Thyroid gland (tissue), 4 donors: ENCODE measurements at regions not wholly inside any gene's neighbourhood (a gene's known extent, or its start where the extent isn't known, plus 50 kb on each side); places are given as distances from the start of the nearest gene placed in this dataset.

Experiments used
- DNase-seq, 2 donors: peaks; one replicate each; pipeline ENCODE4 v3.0.0-alpha.2; 2019
- H3K27ac ChIP-seq, 3 donors: fragments of 200-600 bp; sonication (generic); 1 replicate in 2 of 3; 2 replicates in 1 of 3; pipeline ENCODE4 v1.5.1; 2016 to 2019; ENCODE audit warnings: mild to moderate bottlenecking in 1 of 3, moderate library complexity in 1 of 3
- H3K27me3 ChIP-seq: fragments of 200-600 bp; sonication (generic); one replicate; pipeline ENCODE4 v1.5.1; 2019
- H3K36me3 ChIP-seq, 2 donors: fragments of 200-600 bp; sonication (generic); one replicate each; pipeline ENCODE4 v1.5.1; 2016 to 2019
- H3K4me1 ChIP-seq, 2 donors: fragments of 200-600 bp; sonication (generic); one replicate each; pipeline ENCODE4 v1.5.1; 2017 to 2019
- H3K4me3 ChIP-seq, 3 donors: fragments of 200-600 bp; sonication (generic); replicated peaks in 1 of 3; 1 replicate in 2 of 3; 2 replicates in 1 of 3; pipeline ENCODE4 v1.5.1; 2016; ENCODE audit warnings: mild to moderate bottlenecking in 1 of 3
- H3K9me3 ChIP-seq: fragments of 200-600 bp; sonication (generic); one replicate; pipeline ENCODE4 v1.5.1; 2017
- POLR2A ChIP-seq, 2 donors: fragments of 450-650 bp; IDR thresholded peaks; one replicate each; pipeline ENCODE4 v1.6.1; 2017; ENCODE audit warnings: antibody characterized with exemption in 2 of 2, mild to moderate bottlenecking in 2 of 2, moderate library complexity in 1 of 2
- WGBS, 2 donors: methylation state at CpG; one replicate each; pipeline ENCODE4 v1.1.5; 2017; 5-methylcytosine and 5-hydroxymethylcytosine counted together
- intact Hi-C: fragments of 100-400 bp; cut with DNase I; formaldehyde crosslinking; loops from one replicate; pipeline ENCODE4 v1.15.1; 2023
- TF ChIP-seq, protein P1 (sequence below), 6 experiments: fragments of 200-600 bp in 3 of 6; fragments of 450-650 bp in 3 of 6; sonication (generic) in 3 of 6; IDR thresholded peaks; one replicate each; pipeline ENCODE4 v1.5.1; 2016 to 2019; ENCODE audit warnings: antibody characterized with exemption in 6 of 6, mild to moderate bottlenecking in 2 of 6, inconsistent platforms in 1 of 6, moderate library complexity in 1 of 6

DNA sequence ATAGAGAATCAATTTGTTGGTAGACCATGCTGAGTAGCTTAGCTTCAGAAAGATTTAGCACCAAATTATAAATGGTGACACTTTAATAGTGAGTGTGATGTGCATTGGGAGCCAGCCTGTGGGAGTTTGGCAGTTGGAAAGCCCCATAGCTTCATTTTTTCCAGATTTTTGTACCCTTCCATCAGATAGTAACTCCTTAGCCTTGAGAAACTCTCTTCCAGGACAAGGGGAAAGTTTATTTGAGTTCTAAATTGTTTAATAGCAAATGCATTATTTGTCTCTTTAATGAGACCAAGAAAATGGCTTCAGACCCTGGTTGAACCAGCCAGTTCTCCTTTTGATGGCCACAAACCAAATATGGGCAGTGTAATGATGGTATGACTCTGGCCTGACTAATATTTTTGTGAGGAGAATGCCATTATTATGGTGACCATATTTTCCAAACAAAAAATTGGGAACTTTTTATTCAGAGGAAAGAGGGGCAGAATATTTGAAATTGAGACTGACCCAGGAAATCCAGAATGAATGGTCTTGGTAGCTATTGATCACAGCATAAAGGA lies 49.8 kb downstream of the PLCE1 start:
- Histone ChIP-seq H3K4me1 (no peaks in the 10 kb centered on the region), H3K4me3 (no peak overlapping the region), H3K27ac (no peak overlapping the region), H3K9me3 (no peaks in the 10 kb centered on the region), H3K36me3 (no peaks in the 10 kb centered on the region), H3K27me3 (no peaks in the 10 kb centered on the region)
- intact Hi-C loops: no loop called here
- DNase-seq: no peak
- no peak for TF ChIP-seq POLR2A (IDR thresholded peaks at IDR 0.05)
- TF ChIP-seq, protein P1, sequence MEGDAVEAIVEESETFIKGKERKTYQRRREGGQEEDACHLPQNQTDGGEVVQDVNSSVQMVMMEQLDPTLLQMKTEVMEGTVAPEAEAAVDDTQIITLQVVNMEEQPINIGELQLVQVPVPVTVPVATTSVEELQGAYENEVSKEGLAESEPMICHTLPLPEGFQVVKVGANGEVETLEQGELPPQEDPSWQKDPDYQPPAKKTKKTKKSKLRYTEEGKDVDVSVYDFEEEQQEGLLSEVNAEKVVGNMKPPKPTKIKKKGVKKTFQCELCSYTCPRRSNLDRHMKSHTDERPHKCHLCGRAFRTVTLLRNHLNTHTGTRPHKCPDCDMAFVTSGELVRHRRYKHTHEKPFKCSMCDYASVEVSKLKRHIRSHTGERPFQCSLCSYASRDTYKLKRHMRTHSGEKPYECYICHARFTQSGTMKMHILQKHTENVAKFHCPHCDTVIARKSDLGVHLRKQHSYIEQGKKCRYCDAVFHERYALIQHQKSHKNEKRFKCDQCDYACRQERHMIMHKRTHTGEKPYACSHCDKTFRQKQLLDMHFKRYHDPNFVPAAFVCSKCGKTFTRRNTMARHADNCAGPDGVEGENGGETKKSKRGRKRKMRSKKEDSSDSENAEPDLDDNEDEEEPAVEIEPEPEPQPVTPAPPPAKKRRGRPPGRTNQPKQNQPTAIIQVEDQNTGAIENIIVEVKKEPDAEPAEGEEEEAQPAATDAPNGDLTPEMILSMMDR (IDR thresholded peaks at IDR 0.05): no peak

DNA sequence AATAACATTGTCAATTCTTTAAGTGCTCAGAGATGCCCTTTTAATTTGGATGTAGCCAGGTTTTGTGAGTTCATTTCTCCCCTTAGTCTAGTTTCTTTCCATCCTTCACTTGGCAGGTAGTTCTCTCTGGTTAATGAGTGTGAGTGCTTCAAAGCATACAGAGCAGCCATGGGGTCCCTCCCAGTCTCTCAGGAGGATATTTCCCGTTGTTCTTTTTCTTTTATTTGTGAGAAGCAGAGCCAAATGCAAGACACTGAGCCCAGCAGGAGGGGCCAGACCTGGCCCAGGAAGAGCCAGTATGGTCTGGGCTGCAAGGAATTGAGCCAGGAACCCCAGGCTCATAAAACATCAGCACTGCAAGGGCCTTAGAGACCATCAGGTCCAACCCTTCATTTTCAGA lies 52.4 kb downstream of the PLCE1 start:
- TF ChIP-seq, protein P1 (IDR thresholded peaks at IDR 0.05): no peak
- no peak for TF ChIP-seq POLR2A (IDR thresholded peaks at IDR 0.05)
- Histone ChIP-seq H3K9me3 (no peaks in the 10 kb centered on the region), H3K27ac (no peak overlapping the region), H3K36me3 (no peaks in the 10 kb centered on the region), H3K4me1 (no peaks in the 10 kb centered on the region), H3K27me3 (no peaks in the 10 kb centered on the region), H3K4me3 (no peak overlapping the region)
- 13 to 20% methylated on average over 1 of the region's 1 CpG for WGBS, 2 donors
- DNase-seq: no peak
- intact Hi-C loops: no loop called here

GRCh38 chr10:94047293-94047692 lies 53.6 kb downstream of the PLCE1 start:
- Histone ChIP-seq H3K27ac (no peak overlapping the region), H3K4me3 (no peak overlapping the region), H3K9me3 (no peaks in the 10 kb centered on the region), H3K27me3 (no peaks in the 10 kb centered on the region), H3K36me3 (no peaks in the 10 kb centered on the region), H3K4me1 (peaks cover 6 to 7% of the 10 kb centered on the region in 2 donors)
- TF ChIP-seq POLR2A (IDR thresholded peaks at IDR 0.05): no peak
- TF ChIP-seq, protein P1 (IDR thresholded peaks at IDR 0.05): no peak
- no peak for DNase-seq
- intact Hi-C loops: no loop called here
- 78 to 91% methylated on average over 3 of the region's 3 CpGs for WGBS, 2 donors

- TF ChIP-seq, protein P1 (IDR thresholded peaks at IDR 0.05): no peak
- no peak for TF ChIP-seq POLR2A (IDR thresholded peaks at IDR 0.05)
- WGBS, 2 donors: 68 to 74% methylated on average over 4 of the region's 4 CpGs
- no peak overlapping the region for H3K27ac ChIP-seq
- H3K9me3 ChIP-seq: no peaks in the 10 kb centered on the region
- no peaks in the 10 kb centered on the region for H3K36me3 ChIP-seq
- DNase-seq: no peak
- H3K4me1 ChIP-seq: peaks cover 14 to 24% of the 10 kb centered on the region in 2 donors
- no peaks in the 10 kb centered on the region for H3K27me3 ChIP-seq
- H3K4me3 ChIP-seq: no peak overlapping the region
- intact Hi-C loops: no loop called here
Measured at GRCh38 chr10:94049911-94050310, 56.2 kb downstream of the PLCE1 start.

GRCh38 chr10:94052281-94052680 lies 58.5 kb downstream of the PLCE1 start:
- no peak for DNase-seq
- H3K27ac ChIP-seq: peak overlapping the region in 1 of 3 donors; percentile 0
- H3K36me3 ChIP-seq: no peaks in the 10 kb centered on the region
- 97 to 98% methylated on average over 1 of the region's 1 CpG for WGBS, 2 donors
- no peaks in the 10 kb centered on the region for H3K27me3 ChIP-seq
- H3K9me3 ChIP-seq: no peaks in the 10 kb centered on the region
- H3K4me3 ChIP-seq: no peak overlapping the region
- peaks cover 14 to 24% of the 10 kb centered on the region in 2 donors for H3K4me1 ChIP-seq
- TF ChIP-seq, protein P1 (IDR thresholded peaks at IDR 0.05): no peak
- TF ChIP-seq POLR2A (IDR thresholded peaks at IDR 0.05): no peak
- intact Hi-C loops: no loop called here
